ENCODE measurements at regions not wholly inside any gene's neighbourhood (a gene's known extent, or its start where the extent isn't known, plus 50 kb on each side); places are given as distances from the start of the nearest gene placed in this dataset.

- Histone ChIP-seq H3K36me3 (no peaks in the 10 kb centered on the region), H4K20me1 (ENCODE audit: low read depth) (no peaks in the 10 kb centered on the region), H3K79me2 (ENCODE audit: low read depth) (no peaks in the 10 kb centered on the region), H3K27ac (no peak overlapping the region), H2AFZ (replicated peaks) (no peak overlapping the region), H3K4me3 (no peak overlapping the region), H3F3A (ENCODE audit: low read depth) (no peaks in the 10 kb centered on the region), H3K9ac (no peak overlapping the region), H3K4me2 (no peak overlapping the region), H3K9me3 (ENCODE audit: low read depth) (no peaks in the 10 kb centered on the region), H3K4me1 (peaks cover 8% of the 10 kb centered on the region), H3K27me3 (no peaks in the 10 kb centered on the region)
- no peak for DNase-seq (ENCODE audit: low spot score)
- peaks cover 4% of the 10 kb centered on the region for H3K36me3 Mint-ChIP-seq
- TF ChIP-seq EZH2 (IDR thresholded peaks at IDR 0.05) (no peak), CTCF (IDR thresholded peaks at IDR 0.05) (no peak), EZH2phosphoT487 (IDR thresholded peaks at IDR 0.05) (no peak)
- peaks cover 2% of the 10 kb centered on the region for H3K9me3 Mint-ChIP-seq
- H3K4me3 Mint-ChIP-seq = no peak overlapping the region
- peaks cover 3% of the 10 kb centered on the region for H3K27me3 Mint-ChIP-seq (ENCODE audit: insufficient read depth, low read depth)
- H3K4me1 Mint-ChIP-seq = peaks cover 26% of the 10 kb centered on the region
- no peak overlapping the region for H3K27ac Mint-ChIP-seq
Observed at GRCh38 chr1:178639326-178639725, 85.7 kb upstream of the RALGPS2 start.

- Mint-ChIP-seq H3K36me3 (peaks cover 2% of the 10 kb centered on the region), H3K9me3 (peaks cover 2% of the 10 kb centered on the region), H3K4me3 (no peak overlapping the region), H3K4me1 (peaks cover 53% of the 10 kb centered on the region), H3K27me3 (ENCODE audit: insufficient read depth, low read depth) (peaks cover 2% of the 10 kb centered on the region), H3K27ac (peak overlapping the region; percentile 67)
- Histone ChIP-seq H3K4me2 (no peak overlapping the region), H3K27me3 (no peaks in the 10 kb centered on the region), H3K4me3 (no peak overlapping the region), H4K20me1 (ENCODE audit: low read depth) (no peaks in the 10 kb centered on the region), H3F3A (ENCODE audit: low read depth) (no peaks in the 10 kb centered on the region), H3K27ac (no peak overlapping the region), H3K79me2 (ENCODE audit: low read depth) (no peaks in the 10 kb centered on the region), H3K9me3 (ENCODE audit: low read depth) (no peaks in the 10 kb centered on the region), H3K4me1 (peaks cover 30% of the 10 kb centered on the region), H3K9ac (no peak overlapping the region), H2AFZ (replicated peaks) (no peak overlapping the region), H3K36me3 (no peaks in the 10 kb centered on the region)
- TF ChIP-seq EZH2 (IDR thresholded peaks at IDR 0.05) (no peak), EZH2phosphoT487 (IDR thresholded peaks at IDR 0.05) (no peak), CTCF (IDR thresholded peaks at IDR 0.05) (no peak)
- no peak for DNase-seq (ENCODE audit: low spot score)
Observed at GRCh38 chr1:178642282-178642681, 82.8 kb upstream of the RALGPS2 start.

GRCh38 chr1:178643349-178643748 is 81.7 kb upstream of the RALGPS2 start:
- no peak overlapping the region for H3K27ac Mint-ChIP-seq
- H3K4me2 ChIP-seq = no peak overlapping the region
- no peak overlapping the region for H3K4me3 Mint-ChIP-seq
- peaks cover 56% of the 10 kb centered on the region for H3K4me1 Mint-ChIP-seq
- H4K20me1 ChIP-seq (ENCODE audit: low read depth) = no peaks in the 10 kb centered on the region
- no peaks in the 10 kb centered on the region for H3K9me3 ChIP-seq (ENCODE audit: low read depth)
- H3K9ac ChIP-seq = no peak overlapping the region
- no peak for DNase-seq (ENCODE audit: low spot score)
- no peak overlapping the region for H2AFZ ChIP-seq (replicated peaks)
- H3K27me3 ChIP-seq = no peaks in the 10 kb centered on the region
- H3K4me3 ChIP-seq = no peak overlapping the region
- peaks cover 30% of the 10 kb centered on the region for H3K4me1 ChIP-seq
- TF ChIP-seq EZH2 (IDR thresholded peaks at IDR 0.05) = no peak
- TF ChIP-seq EZH2phosphoT487 (IDR thresholded peaks at IDR 0.05) = no peak
- no peak for TF ChIP-seq CTCF (IDR thresholded peaks at IDR 0.05)
- H3K36me3 ChIP-seq = no peaks in the 10 kb centered on the region
- peaks cover 2% of the 10 kb centered on the region for H3K36me3 Mint-ChIP-seq
- H3F3A ChIP-seq (ENCODE audit: low read depth) = no peaks in the 10 kb centered on the region
- peaks cover under 1% of the 10 kb centered on the region for H3K9me3 Mint-ChIP-seq
- H3K79me2 ChIP-seq (ENCODE audit: low read depth) = no peaks in the 10 kb centered on the region
- no peak overlapping the region for H3K27ac ChIP-seq
- peaks cover 2% of the 10 kb centered on the region for H3K27me3 Mint-ChIP-seq (ENCODE audit: insufficient read depth, low read depth)
